ENCODE measurements at regions not wholly inside any gene's neighbourhood (a gene's known extent, or its start where the extent isn't known, plus 50 kb on each side); places are given as distances from the start of the nearest gene placed in this dataset.

GRCh38 chr11:103668859-103669258, 367.6 kb upstream of the DDI1 start:
- Histone ChIP-seq H2AFZ (ENCODE audit: low read depth, low read length) (no peak overlapping the region), H4K20me1 (replicated peaks; ENCODE audit: control insufficient read depth, extremely low read depth, insufficient read depth, low read length) (no peaks in the 10 kb centered on the region), H3K27me3 (ENCODE audit: control insufficient read depth in 2 of 2, insufficient read depth in 2 of 2, low read length in 2 of 2) (no peaks in the 10 kb centered on the region), H3K4me3 (replicated peaks in 1 of 3; ENCODE audit: insufficient read depth in 1 of 3, low read depth in 1 of 3, low read length in 3 of 3) (no peak overlapping the region), H3K9ac (replicated peaks; ENCODE audit: extremely low read depth, insufficient read depth, low read length) (no peak overlapping the region), H3K4me1 (ENCODE audit: control insufficient read depth, extremely low read depth, insufficient read depth, low read length) (peaks cover under 1% of the 10 kb centered on the region), H3K27ac (ENCODE audit: insufficient read depth, low read depth, low read length) (no peak overlapping the region), H3K9me3 (replicated peaks; ENCODE audit: control insufficient read depth, insufficient read depth, low read length) (no peaks in the 10 kb centered on the region), H3K4me2 (ENCODE audit: insufficient read depth, low read length) (no peak overlapping the region), H3K79me2 (ENCODE audit: control insufficient read depth, insufficient read depth, low read length) (no peaks in the 10 kb centered on the region), H3K36me3 (ENCODE audit: control insufficient read depth in 2 of 2, extremely low read depth in 1 of 2, insufficient read depth in 2 of 2, low read length in 2 of 2) (no peaks in the 10 kb centered on the region), H3K9me1 (replicated peaks; ENCODE audit: control insufficient read depth, extremely low read depth, insufficient read depth, low read length) (no peaks in the 10 kb centered on the region)
- no peak for TF ChIP-seq FOS (IDR thresholded peaks at IDR 0.05; ENCODE audit: borderline replicate concordance, insufficient read depth, low read length)
- TF ChIP-seq, protein P1, sequence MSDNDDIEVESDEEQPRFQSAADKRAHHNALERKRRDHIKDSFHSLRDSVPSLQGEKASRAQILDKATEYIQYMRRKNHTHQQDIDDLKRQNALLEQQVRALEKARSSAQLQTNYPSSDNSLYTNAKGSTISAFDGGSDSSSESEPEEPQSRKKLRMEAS (IDR thresholded peaks at IDR 0.05; ENCODE audit: insufficient read depth, insufficient read length), result no peak
- no peak for TF ChIP-seq POLR2A (IDR thresholded peaks at IDR 0.05; ENCODE audit: low read depth, low read length)
- TF ChIP-seq POLR2AphosphoS5 (IDR thresholded peaks at IDR 0.05; ENCODE audit: insufficient read depth, low read depth, low read length), result no peak
- TF ChIP-seq, protein P2, sequence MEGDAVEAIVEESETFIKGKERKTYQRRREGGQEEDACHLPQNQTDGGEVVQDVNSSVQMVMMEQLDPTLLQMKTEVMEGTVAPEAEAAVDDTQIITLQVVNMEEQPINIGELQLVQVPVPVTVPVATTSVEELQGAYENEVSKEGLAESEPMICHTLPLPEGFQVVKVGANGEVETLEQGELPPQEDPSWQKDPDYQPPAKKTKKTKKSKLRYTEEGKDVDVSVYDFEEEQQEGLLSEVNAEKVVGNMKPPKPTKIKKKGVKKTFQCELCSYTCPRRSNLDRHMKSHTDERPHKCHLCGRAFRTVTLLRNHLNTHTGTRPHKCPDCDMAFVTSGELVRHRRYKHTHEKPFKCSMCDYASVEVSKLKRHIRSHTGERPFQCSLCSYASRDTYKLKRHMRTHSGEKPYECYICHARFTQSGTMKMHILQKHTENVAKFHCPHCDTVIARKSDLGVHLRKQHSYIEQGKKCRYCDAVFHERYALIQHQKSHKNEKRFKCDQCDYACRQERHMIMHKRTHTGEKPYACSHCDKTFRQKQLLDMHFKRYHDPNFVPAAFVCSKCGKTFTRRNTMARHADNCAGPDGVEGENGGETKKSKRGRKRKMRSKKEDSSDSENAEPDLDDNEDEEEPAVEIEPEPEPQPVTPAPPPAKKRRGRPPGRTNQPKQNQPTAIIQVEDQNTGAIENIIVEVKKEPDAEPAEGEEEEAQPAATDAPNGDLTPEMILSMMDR (IDR thresholded peaks at IDR 0.05; ENCODE audit: extremely low read depth in 1 of 2, insufficient read depth in 1 of 2, low read depth in 1 of 2, low read length in 2 of 2), result no peak
- no peak for TF ChIP-seq GATA2 (IDR thresholded peaks at IDR 0.05; ENCODE audit: insufficient read depth, insufficient read length, low read depth, low read length)
- no peak for TF ChIP-seq MYC (IDR thresholded peaks at IDR 0.05; ENCODE audit: low read depth, low read length)
- TF ChIP-seq JUN (IDR thresholded peaks at IDR 0.05; ENCODE audit: borderline replicate concordance, insufficient read depth, insufficient read length, low read depth), result no peak
- no peak for TF ChIP-seq EZH2 (IDR thresholded peaks at IDR 0.05; ENCODE audit: borderline replicate concordance, low read depth, low read length, severe bottlenecking)
- ChIA-PET POLR2A (interaction anchor here (0.6 kb wide), 1 partner anchor 37 kb away, joined by 3 read pairs; no protein-coding TSS in a partner anchor), CTCF (interaction anchor here (1.2 to 4.7 kb wide), 3 partner anchors 12 to 15 kb away, joined by 3 to 22 read pairs (median 4); no protein-coding TSS in a partner anchor)
- dilution Hi-C loops (cut with MboI; ENCODE audit: extremely low pct_ligation_motif_present, low sequenced_read_pairs), result no loop called here
- FAIRE-seq (no peak), DNase-seq (ENCODE audit: low read depth, low spot score) (no peak)
- intact Hi-C loops (cut with micrococcal nuclease), result no loop called here
- no TSS peak for BruUV-seq (replicated peaks)
